Hepatocyte (in vitro differentiated cells): ENCODE measurements at regions not wholly inside any gene's neighbourhood (a gene's known extent, or its start where the extent isn't known, plus 50 kb on each side); places are given as distances from the start of the nearest gene placed in this dataset.

Experiments
- EZH2 ChIP-seq: fragments of 200-600 bp; sonication (generic); IDR thresholded peaks from 2 replicates; pipeline ENCODE4 v1.6.1; 2016; ENCODE audit warnings: antibody characterized with exemption, mild to moderate bottlenecking, borderline replicate concordance
- TF ChIP-seq, protein P1 (sequence below): fragments of 200-600 bp; sonication (generic); IDR thresholded peaks from 2 replicates; pipeline ENCODE4 v1.5.1; 2016; ENCODE audit warnings: antibody characterized with exemption, mild to moderate bottlenecking; ENCODE audit not compliant: poor library complexity

DNA sequence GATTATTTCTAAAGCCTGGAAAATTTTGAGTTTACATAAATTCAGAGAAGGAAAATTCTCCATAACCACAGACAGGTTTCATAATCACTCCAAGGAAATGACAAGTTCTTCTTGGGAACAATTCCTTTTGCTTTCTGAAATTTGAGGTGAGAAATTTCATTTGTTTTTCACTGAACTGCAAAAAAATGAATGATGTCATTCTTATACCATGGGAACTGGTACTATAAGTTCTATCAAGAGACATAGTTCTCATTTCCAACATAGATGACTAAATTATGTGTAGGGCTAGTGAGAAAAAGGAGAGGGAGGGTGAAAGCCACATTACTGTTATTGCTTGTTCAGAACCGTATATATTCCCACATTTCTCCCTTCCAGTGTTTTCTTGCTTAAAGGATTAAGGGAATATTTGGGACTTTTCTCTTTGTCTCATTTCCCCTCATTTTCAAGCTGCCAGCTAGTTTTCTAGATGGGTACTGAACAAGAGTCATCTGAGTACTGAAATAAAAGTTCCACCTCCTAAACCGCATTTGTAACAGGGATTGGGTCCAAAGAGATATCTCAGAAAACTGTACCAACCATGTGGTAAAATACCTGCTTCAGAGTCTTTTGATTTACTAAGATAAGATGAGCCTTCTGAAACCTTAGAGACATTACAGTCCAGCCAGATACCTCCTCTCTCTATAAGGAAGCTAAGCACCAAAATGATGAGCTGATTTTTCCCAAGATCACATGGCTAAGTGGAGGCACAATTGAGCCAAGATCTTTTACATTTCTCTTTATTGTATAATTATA lies 144.3 kb upstream of the PRDM1 start:
- TF ChIP-seq, protein P1, sequence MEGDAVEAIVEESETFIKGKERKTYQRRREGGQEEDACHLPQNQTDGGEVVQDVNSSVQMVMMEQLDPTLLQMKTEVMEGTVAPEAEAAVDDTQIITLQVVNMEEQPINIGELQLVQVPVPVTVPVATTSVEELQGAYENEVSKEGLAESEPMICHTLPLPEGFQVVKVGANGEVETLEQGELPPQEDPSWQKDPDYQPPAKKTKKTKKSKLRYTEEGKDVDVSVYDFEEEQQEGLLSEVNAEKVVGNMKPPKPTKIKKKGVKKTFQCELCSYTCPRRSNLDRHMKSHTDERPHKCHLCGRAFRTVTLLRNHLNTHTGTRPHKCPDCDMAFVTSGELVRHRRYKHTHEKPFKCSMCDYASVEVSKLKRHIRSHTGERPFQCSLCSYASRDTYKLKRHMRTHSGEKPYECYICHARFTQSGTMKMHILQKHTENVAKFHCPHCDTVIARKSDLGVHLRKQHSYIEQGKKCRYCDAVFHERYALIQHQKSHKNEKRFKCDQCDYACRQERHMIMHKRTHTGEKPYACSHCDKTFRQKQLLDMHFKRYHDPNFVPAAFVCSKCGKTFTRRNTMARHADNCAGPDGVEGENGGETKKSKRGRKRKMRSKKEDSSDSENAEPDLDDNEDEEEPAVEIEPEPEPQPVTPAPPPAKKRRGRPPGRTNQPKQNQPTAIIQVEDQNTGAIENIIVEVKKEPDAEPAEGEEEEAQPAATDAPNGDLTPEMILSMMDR: no peak
- no peak for TF ChIP-seq EZH2
